K562 (cell line): ENCODE measurements at regions not wholly inside any gene's neighbourhood (a gene's known extent, or its start where the extent isn't known, plus 50 kb on each side); places are given as distances from the start of the nearest gene placed in this dataset.
A peak's percentile ranks its signal among the peaks of the same experiment; 100 is the strongest.

Experiments used
- ATAC-seq: fragments of 200-7000 bp; cut with Tn5 transposase; 3 replicates; pipeline ENCODE4 v1.9.1; 2020; ENCODE audit warnings: moderate library complexity
- BruUV-seq: library from RNA; stranded (reverse); fragments of 400-500 nt; replicated peaks from 2 replicates; lab custom pipeline; 2021; lab: Mats Ljungman, UMichigan
- CTCF ChIA-PET: fragments of 300-600 bp; formaldehyde crosslinking; extraction: SDS; loops from one replicate; lab custom pipeline; 2021; ENCODE audit warnings: low intra/inter-chr PET ratio; lab: Yijun Ruan, JAX
- POLR2A ChIA-PET: fragments of 300-600, 350-650 bp; sonication (Branson Sonifier 250); formaldehyde crosslinking; extraction: SDS; loops from one replicate; lab custom pipeline; 2021; ENCODE audit warnings: antibody characterized with exemption, inconsistent platforms; lab: Yijun Ruan, JAX
- DNase-seq, 4 experiments: peaks; one replicate each; pipeline versions ENCODE4 v3.0.0 to v3.0.0-alpha.2; 2011 to 2018; ENCODE audit warnings: low spot score in 3 of 4, mixed read lengths in 3 of 4; ENCODE audit errors: extremely low read depth in 1 of 4
- FAIRE-seq: peaks from 2 replicates; lab custom pipeline; 2011; peaks lifted over from hg19 to GRCh38; lab: Jason Lieb, UNC
- H2AFZ ChIP-seq: 2 replicates; pipeline ENCODE4 v1.6.0; 2011; ENCODE audit warnings: low read depth, low read length, control low read depth, inconsistent platforms
- H3K27ac ChIP-seq: fragments of 200-600 bp; 3 replicates; pipeline ENCODE4 v1.8.0; 2011; ENCODE audit warnings: low read depth, mild to moderate bottlenecking, control low read depth, inconsistent platforms, low read length, moderate library complexity, mixed read lengths; ENCODE audit errors: extremely low read depth
- H3K27me3 ChIP-seq, 2 experiments: fragments of 300-600 bp in 1 of 2; 2 replicates in 1 of 2; 3 replicates in 1 of 2; pipeline versions ENCODE4 v1.6.0 to v1.8.0; 2011; ENCODE audit warnings: inconsistent platforms in 2 of 2, low read length in 2 of 2, mild to moderate bottlenecking in 1 of 2, mixed read lengths in 1 of 2, moderate library complexity in 1 of 2; ENCODE audit not compliant: control insufficient read depth in 2 of 2, insufficient read depth in 2 of 2
- H3K36me3 ChIP-seq: fragments of 300-600 bp; 3 replicates; pipeline ENCODE4 v1.8.0; 2011; ENCODE audit warnings: mild to moderate bottlenecking, low read length, inconsistent platforms; ENCODE audit not compliant: control insufficient read depth, insufficient read depth
- H3K4me1 ChIP-seq, 2 experiments: fragments of 200-600 bp in 1 of 2; replicated peaks in 1 of 2; 2 replicates in 1 of 2; 3 replicates in 1 of 2; pipeline versions ENCODE4 v1.5.1 to v1.8.0; 2011; ENCODE audit warnings: inconsistent platforms in 2 of 2, low read length in 2 of 2, mild to moderate bottlenecking in 1 of 2, mixed read lengths in 1 of 2, moderate library complexity in 1 of 2; ENCODE audit not compliant: control insufficient read depth in 2 of 2, insufficient read depth in 2 of 2
- H3K4me2 ChIP-seq: 2 replicates; pipeline ENCODE4 v1.6.1; 2011; ENCODE audit warnings: low read length, control low read depth, inconsistent platforms, mixed read lengths; ENCODE audit not compliant: insufficient read depth
- H3K4me3 ChIP-seq: fragments of 200-600 bp; sonication (generic), shearing (Covaris generic); 2 replicates; pipeline ENCODE4 v1.5.1; 2016; ENCODE audit warnings: control low read depth, inconsistent platforms
- H3K79me2 ChIP-seq: fragments of 200-600 bp; 3 replicates; pipeline ENCODE4 v1.8.0; 2011; ENCODE audit warnings: low read length, inconsistent platforms; ENCODE audit not compliant: control insufficient read depth, insufficient read depth
- H3K9ac ChIP-seq, 2 experiments: 2 replicates each; pipeline versions ENCODE4 v1.6.0 to v1.6.1; 2011; ENCODE audit warnings: low read depth in 2 of 2, low read length in 2 of 2, control low read depth in 1 of 2, inconsistent platforms in 1 of 2, mild to moderate bottlenecking in 1 of 2, mixed read lengths in 1 of 2; ENCODE audit not compliant: insufficient read depth in 1 of 2
- H3K9me1 ChIP-seq: one replicate; pipeline ENCODE4 v1.6.0; 2011; ENCODE audit warnings: inconsistent platforms, mild to moderate bottlenecking, low read length, moderate library complexity; ENCODE audit not compliant: control insufficient read depth, insufficient read depth
- H3K9me3 ChIP-seq: replicated peaks from 2 replicates; pipeline ENCODE4 v1.5.1; 2011; ENCODE audit warnings: low read depth, low read length, inconsistent platforms; ENCODE audit not compliant: control insufficient read depth, insufficient read depth
- H4K20me1 ChIP-seq: replicated peaks from 2 replicates; pipeline ENCODE4 v1.6.1; 2011; ENCODE audit warnings: low read length, inconsistent platforms, mixed read lengths; ENCODE audit not compliant: control insufficient read depth, insufficient read depth
- C11orf30 ChIP-seq: fragments of 450-650 bp; IDR thresholded peaks from 2 replicates; pipeline ENCODE4 v1.6.1; 2016; ENCODE audit warnings: low read depth, mild to moderate bottlenecking
- MAFF ChIP-seq: IDR thresholded peaks from 2 replicates; pipeline ENCODE4 v1.6.1; 2012; ENCODE audit warnings: low read length, improper control_type of control experiment
- MAFG ChIP-seq: fragments of 450-650 bp; conservative IDR thresholded peaks from 2 replicates; pipeline ENCODE4 v1.6.1; 2016; ENCODE audit warnings: missing genetic modification characterization, missing compliant biosample characterization
- MAFK ChIP-seq: IDR thresholded peaks from 2 replicates; pipeline ENCODE4 v1.6.1; 2011; ENCODE audit warnings: low read length, improper control_type of control experiment
- TCF7 ChIP-seq: sonication (generic); IDR thresholded peaks from 2 replicates; pipeline ENCODE4 v1.6.1; 2016; ENCODE audit warnings: antibody characterized with exemption, borderline replicate concordance
- ZNF316 ChIP-seq: fragments of 450-650 bp; IDR thresholded peaks from 2 replicates; pipeline ENCODE4 v1.6.1; 2016
- ZNF507 ChIP-seq: conservative IDR thresholded peaks from 2 replicates; pipeline ENCODE4 v1.6.1; 2017; ENCODE audit warnings: missing genetic modification characterization, missing compliant biosample characterization
- ZNF583 ChIP-seq: fragments of 250-450 bp; sonication (Bioruptor Pico); IDR thresholded peaks from 2 replicates; pipeline ENCODE4 v1.4.0; 2020
- WGBS: fragments of 100-300 bp; shearing (Covaris generic); methylation state at CpG from one replicate; pipeline ENCODE4 v1.1.6; 2016; ENCODE audit warnings: low coverage, mixed read lengths; ENCODE audit not compliant: insufficient coverage; ENCODE audit errors: missing lambda C conversion rate; 5-methylcytosine and 5-hydroxymethylcytosine counted together
- in situ Hi-C: fragments of 300-500 bp; cut with MboI; formaldehyde crosslinking; loops from 4 replicates; pipeline ENCODE4 v1.15.0; 2018; ENCODE audit warnings: inconsistent platforms, mixed read lengths
- intact Hi-C: fragments of 100-400 bp; cut with micrococcal nuclease; formaldehyde crosslinking; loops from 2 replicates; pipeline ENCODE4 v1.14.2; 2022

DNA sequence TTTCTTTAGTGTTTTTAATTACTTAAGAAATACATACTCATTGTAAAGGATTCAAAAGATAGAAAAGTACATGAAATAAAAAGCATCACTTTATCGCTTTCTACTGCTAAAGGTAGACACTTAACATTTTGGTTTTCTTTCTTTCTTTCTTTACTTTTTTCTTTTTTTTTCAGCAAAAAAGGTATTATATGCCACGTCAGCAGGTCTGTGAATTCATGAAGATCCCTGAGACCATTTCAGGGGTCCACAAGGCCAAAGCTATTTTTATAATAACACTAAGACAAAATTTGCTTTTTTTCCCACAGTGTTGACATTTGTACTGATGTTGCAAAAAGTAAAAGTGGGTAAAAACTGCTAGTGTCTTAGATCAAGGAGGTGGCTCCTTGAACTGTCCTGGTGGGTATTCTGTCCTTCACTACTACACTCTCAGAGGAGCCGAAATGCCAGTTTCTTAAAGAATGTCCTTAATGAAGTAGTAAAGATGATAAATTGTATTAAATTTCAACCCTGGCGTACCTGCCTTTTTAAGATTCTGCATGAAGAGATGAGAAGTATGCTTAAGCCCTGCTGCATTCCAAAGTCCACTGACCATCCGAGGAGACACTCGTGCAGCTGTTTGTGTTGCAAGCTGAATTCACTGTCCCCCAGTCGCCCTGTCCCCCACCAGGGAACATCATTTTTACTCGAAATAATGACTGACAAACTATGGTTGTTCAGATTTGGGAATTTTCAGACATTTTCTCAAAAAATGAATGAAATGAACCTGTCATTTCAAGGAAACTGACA is 106.7 kb upstream of the PIAS1 start:
- no peaks in the 10 kb centered on the region for H3K79me2 ChIP-seq
- 68% methylated on average over 8 of the region's 8 CpGs for WGBS
- no peaks in the 10 kb centered on the region for H3K9me1 ChIP-seq
- H3K9ac ChIP-seq = no peak overlapping the region
- no peak overlapping the region for H2AFZ ChIP-seq
- H4K20me1 ChIP-seq = no peaks in the 10 kb centered on the region
- DNase-seq = peak in 1 of 4 experiments; percentile 3
- no peaks in the 10 kb centered on the region; a peak in 1 of 5 replicates for H3K27me3 ChIP-seq
- no peaks in the 10 kb centered on the region for H3K36me3 ChIP-seq
- H3K27ac ChIP-seq = no peak overlapping the region
- H3K4me2 ChIP-seq = no peak overlapping the region
- ChIA-PET CTCF (no interaction called here), POLR2A (interaction anchor here (1.1 kb wide), 1 partner anchor 48 kb away, joined by 3 read pairs; no protein-coding TSS in a partner anchor)
- no peak overlapping the region for H3K4me3 ChIP-seq
- no peak for FAIRE-seq
- no TSS peak for BruUV-seq
- ATAC-seq = no peak
- H3K4me1 ChIP-seq = peaks cover 12% of the 10 kb centered on the region in 2 experiments; a peak in 4 of 5 replicates
- intact Hi-C loops = no loop called here
- in situ Hi-C loops = no loop called here
- peak; percentile 53; the same call in 1 of the 2 replicates for TF ChIP-seq MAFK
- TF ChIP-seq ZNF507 (tag) = 0 out of 2 replicates have a peak, but pooled peaks have one; percentile 6
- TF ChIP-seq MAFF = peak; percentile 48; the same call in 1 of the 2 replicates
- TF ChIP-seq TCF7 = no peak
- TF ChIP-seq C11orf30 = peak; percentile 65
- TF ChIP-seq ZNF583 (CRISPR knock-in tag) = no peak
- peak; percentile 79 for TF ChIP-seq ZNF316
- TF ChIP-seq MAFG = peak; percentile 31
- H3K9me3 ChIP-seq = no peaks in the 10 kb centered on the region
